ENCODE measurements at regions not wholly inside any gene's neighbourhood (a gene's known extent, or its start where the extent isn't known, plus 50 kb on each side); places are given as distances from the start of the nearest gene placed in this dataset.

GRCh38 chr6:14711056-14711703, 534.7 kb upstream of the JARID2 start:
- TF ChIP-seq CTCF (IDR thresholded peaks at IDR 0.05) (peak; percentile 25; the same call in 1 of the 2 replicates), TCF7L2 (IDR thresholded peaks at IDR 0.05; ENCODE audit: low read depth, low read length) (no peak), SIN3A (IDR thresholded peaks at IDR 0.05; ENCODE audit: borderline replicate concordance, insufficient read depth, low read depth, low read length) (no peak), POLR2AphosphoS5 (IDR thresholded peaks at IDR 0.05; ENCODE audit: low read depth, low read length) (no peak)
